WTC11 (cell line): ENCODE measurements at regions not wholly inside any gene's neighbourhood (a gene's known extent, or its start where the extent isn't known, plus 50 kb on each side); places are given as distances from the start of the nearest gene placed in this dataset.

Experiments used
- ATAC-seq: fragments of 200-7000 bp; cut with Tn5 transposase; 2 replicates; pipeline ENCODE4 v1.10.0; 2021; ENCODE audit warnings: mild to moderate bottlenecking, moderate library complexity
- CTCF ChIA-PET: fragments of 300-600 bp; sonication (Branson Sonifier 250); formaldehyde crosslinking; loops from one replicate; lab custom pipeline; 2021; ENCODE audit warnings: antibody characterized with exemption; lab: Charles Lee
- POLR2A ChIA-PET: fragments of 350-600 bp; sonication (Branson Sonifier 250); formaldehyde crosslinking; loops from one replicate; lab custom pipeline; 2021; ENCODE audit warnings: antibody characterized with exemption; lab: Charles Lee
- DNase-seq: peaks from one replicate; pipeline ENCODE4 v3.0.0; 2021; ENCODE audit warnings: low spot score
- H3K27ac Mint-ChIP-seq: 2 replicates; pipeline ENCODE4 v1.8.0; 2021; ENCODE audit warnings: mixed read lengths
- H3K27me3 Mint-ChIP-seq: 2 replicates; pipeline ENCODE4 v1.8.0; 2021; ENCODE audit warnings: low read depth, mild to moderate bottlenecking, moderate library complexity, mixed read lengths
- H3K36me3 Mint-ChIP-seq: 2 replicates; pipeline ENCODE4 v1.8.0; 2021; ENCODE audit warnings: mixed read lengths
- H3K4me1 Mint-ChIP-seq: 2 replicates; pipeline ENCODE4 v1.8.0; 2022; ENCODE audit warnings: mixed read lengths
- H3K4me3 Mint-ChIP-seq: 2 replicates; pipeline ENCODE4 v1.8.0; 2021; ENCODE audit warnings: mild to moderate bottlenecking, moderate library complexity, mixed read lengths
- H3K9me3 Mint-ChIP-seq: 2 replicates; pipeline ENCODE4 v1.8.0; 2021; ENCODE audit warnings: mixed read lengths
- AFF4 ChIP-seq: sonication (generic); formaldehyde crosslinking; IDR thresholded peaks from 2 replicates; pipeline ENCODE4 v1.8.1; 2023; ENCODE audit warnings: mild to moderate bottlenecking, missing genetic modification reagents, borderline replicate concordance
- ARID4B ChIP-seq: sonication (generic); formaldehyde crosslinking; IDR thresholded peaks from 2 replicates; pipeline ENCODE4 v1.8.0; 2023; ENCODE audit warnings: missing genetic modification reagents, mild to moderate bottlenecking, borderline replicate concordance
- ATF1 ChIP-seq: sonication (generic); formaldehyde crosslinking; IDR thresholded peaks from 2 replicates; pipeline ENCODE4 v1.8.1; 2023; ENCODE audit warnings: mild to moderate bottlenecking, moderate library complexity, missing genetic modification reagents
- CDX4 ChIP-seq: fragments of 250-450 bp; sonication (Bioruptor Pico); IDR thresholded peaks from 2 replicates; pipeline ENCODE4 v1.9.0; 2021; ENCODE audit warnings: moderate library complexity, mild to moderate bottlenecking, inconsistent platforms, borderline replicate concordance
- E2F4 ChIP-seq: sonication (generic); formaldehyde crosslinking; IDR thresholded peaks from 2 replicates; pipeline ENCODE4 v1.8.1; 2022; ENCODE audit warnings: low read depth, mild to moderate bottlenecking, moderate library complexity, missing genetic modification reagents, borderline replicate concordance
- GRHL2 ChIP-seq: fragments of 250-450 bp; sonication (Bioruptor Pico); IDR thresholded peaks from 2 replicates; pipeline ENCODE4 v1.8.0; 2022; ENCODE audit warnings: mild to moderate bottlenecking, moderate library complexity; ENCODE audit not compliant: insufficient replicate concordance, severe bottlenecking
- NR1H2 ChIP-seq: sonication (generic); formaldehyde crosslinking; IDR thresholded peaks from 2 replicates; pipeline ENCODE4 v1.9.0; 2021; ENCODE audit warnings: mild to moderate bottlenecking, moderate library complexity, missing genetic modification reagents
- SP1 ChIP-seq: sonication (generic); formaldehyde crosslinking; conservative IDR thresholded peaks from 2 replicates; pipeline ENCODE4 v1.8.1; 2022; ENCODE audit warnings: missing genetic modification reagents
- ZNF232 ChIP-seq: sonication (generic); formaldehyde crosslinking; IDR thresholded peaks from 2 replicates; pipeline ENCODE4 v1.8.0; 2022; ENCODE audit warnings: mild to moderate bottlenecking, missing genetic modification reagents
- ZNF425 ChIP-seq: fragments of 250-450 bp; sonication (Bioruptor Pico); conservative IDR thresholded peaks from 2 replicates; pipeline ENCODE4 v1.9.0; 2021; ENCODE audit warnings: mild to moderate bottlenecking

DNA sequence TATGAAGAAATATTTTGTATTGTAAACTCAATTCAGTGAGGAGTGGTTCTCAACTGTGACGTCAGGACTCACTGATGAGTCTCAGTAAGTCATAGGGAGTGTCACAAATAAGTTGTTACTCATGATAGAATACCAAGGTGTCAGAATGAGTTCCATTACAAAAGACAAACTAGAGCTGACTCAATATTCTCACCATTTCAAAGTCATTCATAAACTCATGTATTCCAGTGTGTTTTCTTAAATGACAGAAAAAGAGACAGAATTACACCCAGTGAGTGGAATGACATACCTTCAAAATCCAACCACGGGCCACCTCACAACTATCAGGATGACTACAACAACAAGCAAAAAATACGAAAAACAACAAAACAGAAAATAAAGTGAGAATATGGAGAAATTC, 321.5 kb downstream of the ENC1 start:
- Mint-ChIP-seq H3K36me3 (no peaks in the 10 kb centered on the region), H3K27ac (no peak overlapping the region), H3K27me3 (no peaks in the 10 kb centered on the region), H3K9me3 (no peaks in the 10 kb centered on the region), H3K4me1 (no peaks in the 10 kb centered on the region), H3K4me3 (no peak overlapping the region)
- POLR2A ChIA-PET, result no interaction called here
- DNase-seq (no peak), ATAC-seq (no peak)
- TF ChIP-seq GRHL2 (CRISPR knock-in tag), result no peak
- no peak for TF ChIP-seq ARID4B (CRISPR knock-in tag)
- TF ChIP-seq ZNF425 (CRISPR knock-in tag), result no peak
- TF ChIP-seq SP1, result no peak
- TF ChIP-seq E2F4 (CRISPR knock-in tag), result no peak
- TF ChIP-seq NR1H2 (CRISPR knock-in tag), result no peak
- no peak for TF ChIP-seq CDX4
- no peak for TF ChIP-seq AFF4 (CRISPR knock-in tag)
- no peak for TF ChIP-seq ZNF232
- CTCF ChIA-PET, result no interaction called here

GRCh38 chr5:74316064-74316603, 324.4 kb downstream of the ENC1 start:
- Mint-ChIP-seq H3K27ac (no peak overlapping the region), H3K9me3 (no peaks in the 10 kb centered on the region)
- CTCF ChIA-PET, result no interaction called here

More at GRCh38 chr5:74316064-74316603, 324.4 kb downstream of the ENC1 start:
- DNase-seq (no peak), ATAC-seq (no peak)
- no peak overlapping the region for H3K4me3 Mint-ChIP-seq
- H3K27me3 Mint-ChIP-seq, result no peaks in the 10 kb centered on the region
- no peaks in the 10 kb centered on the region for H3K36me3 Mint-ChIP-seq
- H3K4me1 Mint-ChIP-seq, result no peaks in the 10 kb centered on the region
- TF ChIP-seq ATF1 (CRISPR knock-in tag), result no peak
- POLR2A ChIA-PET, result no interaction called here
